ENCODE measurements at regions not wholly inside any gene's neighbourhood (a gene's known extent, or its start where the extent isn't known, plus 50 kb on each side); places are given as distances from the start of the nearest gene placed in this dataset.

DNA sequence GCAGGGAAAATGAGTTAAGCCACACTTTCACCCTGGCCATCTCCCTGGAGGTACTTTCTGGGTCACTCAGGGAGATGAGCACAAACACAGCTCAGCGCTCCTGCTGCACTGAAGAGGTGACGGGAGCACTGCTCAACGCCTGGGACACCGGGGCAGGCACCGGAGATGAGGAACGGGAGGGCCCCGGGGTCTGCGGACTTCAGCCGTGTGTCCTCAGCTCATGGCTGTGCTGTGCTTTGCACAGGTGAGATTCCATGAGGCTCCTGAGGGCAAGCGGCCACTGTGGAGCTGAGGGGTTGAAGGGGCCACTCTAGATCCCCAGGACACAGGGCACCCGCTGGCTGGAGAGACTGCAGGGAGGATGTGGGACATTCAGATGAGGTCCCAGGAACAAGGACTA is 234.2 kb upstream of the EXOC2 start:
- no peak for DNase-seq
- H3K4me1 ChIP-seq = no peaks in the 10 kb centered on the region
- WGBS, 2 donors = 86 to 87% methylated on average over 11 of the region's 11 CpGs
- H3K36me3 ChIP-seq (ENCODE audit: low read depth, missing control alignments) = no peaks in the 10 kb centered on the region
- intact Hi-C loops (cut with DNase I; ENCODE audit: low total_unique reads) = no loop called here
- H3K4me3 ChIP-seq = no peak overlapping the region
- H3K27me3 ChIP-seq = no peaks in the 10 kb centered on the region
- H3K9me3 ChIP-seq = no peaks in the 10 kb centered on the region
- TF ChIP-seq, protein P1, sequence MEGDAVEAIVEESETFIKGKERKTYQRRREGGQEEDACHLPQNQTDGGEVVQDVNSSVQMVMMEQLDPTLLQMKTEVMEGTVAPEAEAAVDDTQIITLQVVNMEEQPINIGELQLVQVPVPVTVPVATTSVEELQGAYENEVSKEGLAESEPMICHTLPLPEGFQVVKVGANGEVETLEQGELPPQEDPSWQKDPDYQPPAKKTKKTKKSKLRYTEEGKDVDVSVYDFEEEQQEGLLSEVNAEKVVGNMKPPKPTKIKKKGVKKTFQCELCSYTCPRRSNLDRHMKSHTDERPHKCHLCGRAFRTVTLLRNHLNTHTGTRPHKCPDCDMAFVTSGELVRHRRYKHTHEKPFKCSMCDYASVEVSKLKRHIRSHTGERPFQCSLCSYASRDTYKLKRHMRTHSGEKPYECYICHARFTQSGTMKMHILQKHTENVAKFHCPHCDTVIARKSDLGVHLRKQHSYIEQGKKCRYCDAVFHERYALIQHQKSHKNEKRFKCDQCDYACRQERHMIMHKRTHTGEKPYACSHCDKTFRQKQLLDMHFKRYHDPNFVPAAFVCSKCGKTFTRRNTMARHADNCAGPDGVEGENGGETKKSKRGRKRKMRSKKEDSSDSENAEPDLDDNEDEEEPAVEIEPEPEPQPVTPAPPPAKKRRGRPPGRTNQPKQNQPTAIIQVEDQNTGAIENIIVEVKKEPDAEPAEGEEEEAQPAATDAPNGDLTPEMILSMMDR (IDR thresholded peaks at IDR 0.05) = no peak
- TF ChIP-seq POLR2A (IDR thresholded peaks at IDR 0.05) = no peak
- H3K27ac ChIP-seq = no peak overlapping the region

DNA sequence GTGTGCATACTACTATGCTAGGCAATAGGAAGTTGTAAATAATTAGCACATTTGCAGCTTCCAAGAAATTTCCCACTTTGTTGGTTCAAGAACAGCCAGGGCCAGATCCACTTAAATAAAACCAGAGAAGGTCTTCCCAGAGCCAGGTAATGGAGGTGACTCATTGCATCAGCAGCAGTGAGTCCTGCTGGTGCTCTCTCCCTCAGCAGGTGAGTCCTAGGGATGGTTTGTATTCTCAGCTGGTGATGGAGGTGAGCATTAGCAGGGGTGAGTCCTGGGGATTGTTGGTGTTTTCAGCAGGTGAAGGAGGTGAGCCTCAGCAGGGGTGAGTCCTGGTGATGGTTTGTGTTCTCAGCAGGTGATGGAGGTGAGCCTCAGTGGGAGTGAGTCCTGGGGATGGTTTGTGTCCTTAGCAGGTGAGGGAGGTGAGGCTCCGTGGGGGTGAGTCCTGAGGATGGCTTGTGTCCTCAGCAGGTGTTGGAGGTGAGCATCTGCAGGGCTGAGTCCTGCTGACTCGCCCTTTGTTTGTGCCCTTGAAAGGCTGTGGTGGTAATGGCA is 232.8 kb upstream of the EXOC2 start:
- no peak overlapping the region for H3K27ac ChIP-seq
- intact Hi-C loops (cut with DNase I; ENCODE audit: low total_unique reads) = no loop called here
- H3K4me3 ChIP-seq = no peak overlapping the region
- DNase-seq = no peak
- H3K36me3 ChIP-seq (ENCODE audit: low read depth, missing control alignments) = no peaks in the 10 kb centered on the region
- TF ChIP-seq POLR2A (IDR thresholded peaks at IDR 0.05) = no peak
- TF ChIP-seq, protein P1 (IDR thresholded peaks at IDR 0.05) = no peak
- no peaks in the 10 kb centered on the region for H3K9me3 ChIP-seq
- no peaks in the 10 kb centered on the region for H3K4me1 ChIP-seq
- H3K27me3 ChIP-seq = no peaks in the 10 kb centered on the region
- whole genome bisulfite sequencing, 2 donors = 82 to 92% methylated on average over 2 of the region's 2 CpGs

DNA sequence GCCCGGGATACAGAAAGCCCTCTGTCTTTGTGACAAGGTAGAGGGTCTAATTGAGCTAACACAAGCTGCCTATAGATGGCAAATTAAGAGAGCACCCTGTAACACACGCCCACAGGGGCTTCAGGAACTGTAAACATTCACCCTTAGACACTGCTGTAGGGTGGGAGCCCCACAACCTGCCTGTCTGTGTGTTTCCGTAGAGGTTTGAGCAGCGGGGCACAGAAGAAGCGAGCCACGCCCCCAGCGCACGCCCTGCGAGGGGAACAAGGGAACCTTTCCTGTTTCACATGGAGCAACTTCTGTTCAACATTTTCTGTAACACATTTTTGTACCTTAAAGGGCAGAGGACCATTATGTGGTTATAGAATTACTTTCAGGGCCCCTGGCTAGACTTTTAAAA is 231.7 kb upstream of the EXOC2 start:
- no peak for DNase-seq
- WGBS, 2 donors = 46 to 70% methylated on average over 9 of the region's 9 CpGs
- Histone ChIP-seq H3K4me1 (no peaks in the 10 kb centered on the region), H3K9me3 (no peaks in the 10 kb centered on the region), H3K27ac (no peak overlapping the region), H3K36me3 (ENCODE audit: low read depth, missing control alignments) (no peaks in the 10 kb centered on the region), H3K27me3 (no peaks in the 10 kb centered on the region), H3K4me3 (peak overlapping the region; percentile 10 to 29)
- no peak for TF ChIP-seq POLR2A (IDR thresholded peaks at IDR 0.05)
- TF ChIP-seq, protein P1 (IDR thresholded peaks at IDR 0.05) = no peak
- intact Hi-C loops (cut with DNase I; ENCODE audit: low total_unique reads) = no loop called here

DNA sequence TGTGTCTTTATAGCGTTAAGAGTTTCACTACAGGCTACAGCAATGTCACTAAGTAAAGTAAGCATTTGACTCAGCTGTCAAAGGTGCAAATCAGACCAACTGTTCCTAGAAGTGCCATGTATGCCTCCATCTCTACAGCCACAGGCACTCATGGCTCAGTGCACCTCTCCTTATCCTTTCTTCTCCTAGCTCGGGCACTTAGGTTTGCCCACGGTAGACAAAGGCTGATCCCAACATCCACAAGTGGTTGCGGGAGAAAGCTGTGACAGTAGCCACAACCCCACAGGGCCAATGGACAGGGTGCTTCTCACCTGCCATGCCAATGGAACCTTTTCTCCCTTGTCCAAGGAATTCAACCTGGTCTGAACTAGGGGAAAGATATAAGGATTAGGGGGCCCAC is 228.5 kb upstream of the EXOC2 start:
- intact Hi-C loops (cut with DNase I; ENCODE audit: low total_unique reads) = no loop called here
- Histone ChIP-seq H3K4me3 (no peak overlapping the region), H3K4me1 (no peaks in the 10 kb centered on the region), H3K36me3 (ENCODE audit: low read depth, missing control alignments) (no peaks in the 10 kb centered on the region), H3K9me3 (no peaks in the 10 kb centered on the region), H3K27ac (no peak overlapping the region), H3K27me3 (no peaks in the 10 kb centered on the region)
- 95 to 97% methylated on average over 4 of the region's 4 CpGs for WGBS, 2 donors
- no peak for DNase-seq
- TF ChIP-seq POLR2A (IDR thresholded peaks at IDR 0.05) = no peak

DNA sequence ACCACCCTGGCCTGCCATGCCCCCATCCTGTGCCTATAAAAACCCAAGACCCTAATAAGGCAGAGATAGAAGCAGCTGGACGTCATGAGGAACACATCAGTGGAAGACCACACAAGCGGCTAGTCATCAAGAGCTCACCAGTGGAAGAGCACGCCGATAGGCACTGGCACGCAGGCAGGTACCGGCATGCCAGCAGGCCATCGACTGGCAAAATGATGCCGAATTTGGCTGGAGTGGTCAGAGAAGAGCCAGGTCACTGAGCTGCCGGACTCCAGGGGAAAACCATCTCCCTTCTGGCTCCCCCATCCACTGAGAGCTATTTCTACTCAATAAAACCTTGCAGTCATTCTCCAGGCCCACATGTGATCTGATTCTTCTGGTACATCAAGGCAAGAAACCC is 227.6 kb upstream of the EXOC2 start:
- TF ChIP-seq POLR2A (IDR thresholded peaks at IDR 0.05) = no peak
- TF ChIP-seq, protein P1 (IDR thresholded peaks at IDR 0.05) = no peak
- no peaks in the 10 kb centered on the region for H3K9me3 ChIP-seq
- intact Hi-C loops (cut with DNase I; ENCODE audit: low total_unique reads) = no loop called here
- H3K27me3 ChIP-seq = no peaks in the 10 kb centered on the region
- WGBS, 2 donors = 91 to 92% methylated on average over 9 of the region's 9 CpGs
- H3K4me3 ChIP-seq = no peak overlapping the region
- H3K27ac ChIP-seq = no peak overlapping the region
- H3K36me3 ChIP-seq (ENCODE audit: low read depth, missing control alignments) = no peaks in the 10 kb centered on the region
- no peaks in the 10 kb centered on the region for H3K4me1 ChIP-seq
- no peak for DNase-seq

Data from testis (tissue), 2 donors.